Activated CD8-positive, alpha-beta T cell treated with anti-CD3 and anti-CD28 coated beads for 36 hours (primary cell): ENCODE measurements at regions not wholly inside any gene's neighbourhood (a gene's known extent, or its start where the extent isn't known, plus 50 kb on each side); places are given as distances from the start of the nearest gene placed in this dataset.

Experiments
- ATAC-seq: fragments of 200-7000 bp; cut with Tn5 transposase; one replicate; pipeline ENCODE4 v1.10.0; 2021; ENCODE audit warnings: mild to moderate bottlenecking, moderate library complexity
- CTCF ChIA-PET: fragments of 350-600 bp; sonication (Branson Sonifier 250); formaldehyde crosslinking; loops from one replicate; lab custom pipeline; 2021; ENCODE audit warnings: antibody characterized with exemption; lab: Charles Lee
- POLR2A ChIA-PET: fragments of 350-600 bp; sonication (Branson Sonifier 250); formaldehyde crosslinking; loops from one replicate; lab custom pipeline; 2021; ENCODE audit warnings: antibody characterized with exemption; lab: Charles Lee
- DNase-seq: peaks from one replicate; pipeline ENCODE4 v3.0.0-alpha.2; 2020
- H3K27ac Mint-ChIP-seq: one replicate; pipeline ENCODE4 v1.8.0; 2021; ENCODE audit warnings: mild to moderate bottlenecking, mixed read lengths
- H3K27me3 Mint-ChIP-seq: one replicate; pipeline ENCODE4 v1.8.0; 2021; ENCODE audit warnings: mixed read lengths
- H3K36me3 Mint-ChIP-seq: one replicate; pipeline ENCODE4 v1.8.0; 2021; ENCODE audit warnings: low read depth, mixed read lengths
- H3K4me1 Mint-ChIP-seq: one replicate; pipeline ENCODE4 v1.8.0; 2021; ENCODE audit warnings: low read depth, mixed read lengths
- H3K4me3 Mint-ChIP-seq: one replicate; pipeline ENCODE4 v1.8.0; 2021; ENCODE audit warnings: mild to moderate bottlenecking, moderate library complexity, mixed read lengths
- H3K9me3 Mint-ChIP-seq: one replicate; pipeline ENCODE4 v1.8.0; 2021; ENCODE audit warnings: mixed read lengths
- intact Hi-C: fragments of 100-400 bp; cut with micrococcal nuclease; formaldehyde crosslinking; loops from one replicate; pipeline ENCODE4 v1.10.0; 2022
- TF ChIP-seq, protein P1 (sequence below): fragments of 200-600 bp; IDR thresholded peaks from one replicate; pipeline ENCODE4 v1.8.0; 2022; ENCODE audit warnings: antibody characterized with exemption, mild to moderate bottlenecking

- DNase-seq (no peak), ATAC-seq (no peak)
- no peak overlapping the region for H3K4me3 Mint-ChIP-seq
- TF ChIP-seq, protein P1, sequence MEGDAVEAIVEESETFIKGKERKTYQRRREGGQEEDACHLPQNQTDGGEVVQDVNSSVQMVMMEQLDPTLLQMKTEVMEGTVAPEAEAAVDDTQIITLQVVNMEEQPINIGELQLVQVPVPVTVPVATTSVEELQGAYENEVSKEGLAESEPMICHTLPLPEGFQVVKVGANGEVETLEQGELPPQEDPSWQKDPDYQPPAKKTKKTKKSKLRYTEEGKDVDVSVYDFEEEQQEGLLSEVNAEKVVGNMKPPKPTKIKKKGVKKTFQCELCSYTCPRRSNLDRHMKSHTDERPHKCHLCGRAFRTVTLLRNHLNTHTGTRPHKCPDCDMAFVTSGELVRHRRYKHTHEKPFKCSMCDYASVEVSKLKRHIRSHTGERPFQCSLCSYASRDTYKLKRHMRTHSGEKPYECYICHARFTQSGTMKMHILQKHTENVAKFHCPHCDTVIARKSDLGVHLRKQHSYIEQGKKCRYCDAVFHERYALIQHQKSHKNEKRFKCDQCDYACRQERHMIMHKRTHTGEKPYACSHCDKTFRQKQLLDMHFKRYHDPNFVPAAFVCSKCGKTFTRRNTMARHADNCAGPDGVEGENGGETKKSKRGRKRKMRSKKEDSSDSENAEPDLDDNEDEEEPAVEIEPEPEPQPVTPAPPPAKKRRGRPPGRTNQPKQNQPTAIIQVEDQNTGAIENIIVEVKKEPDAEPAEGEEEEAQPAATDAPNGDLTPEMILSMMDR = no peak
- H3K4me1 Mint-ChIP-seq = no peaks in the 10 kb centered on the region
- no peaks in the 10 kb centered on the region for H3K36me3 Mint-ChIP-seq
- ChIA-PET POLR2A (no interaction called here), CTCF (no interaction called here)
- no peaks in the 10 kb centered on the region for H3K9me3 Mint-ChIP-seq
- peaks cover 11% of the 10 kb centered on the region for H3K27me3 Mint-ChIP-seq
- intact Hi-C loops = no loop called here
- H3K27ac Mint-ChIP-seq = no peak overlapping the region
Measured at GRCh38 chr11:113634940-113635575, 71.0 kb downstream of the TMPRSS5 start.

- POLR2A ChIA-PET = no interaction called here
Measured at GRCh38 chr11:113632981-113633380, 73.1 kb downstream of the TMPRSS5 start.

DNA sequence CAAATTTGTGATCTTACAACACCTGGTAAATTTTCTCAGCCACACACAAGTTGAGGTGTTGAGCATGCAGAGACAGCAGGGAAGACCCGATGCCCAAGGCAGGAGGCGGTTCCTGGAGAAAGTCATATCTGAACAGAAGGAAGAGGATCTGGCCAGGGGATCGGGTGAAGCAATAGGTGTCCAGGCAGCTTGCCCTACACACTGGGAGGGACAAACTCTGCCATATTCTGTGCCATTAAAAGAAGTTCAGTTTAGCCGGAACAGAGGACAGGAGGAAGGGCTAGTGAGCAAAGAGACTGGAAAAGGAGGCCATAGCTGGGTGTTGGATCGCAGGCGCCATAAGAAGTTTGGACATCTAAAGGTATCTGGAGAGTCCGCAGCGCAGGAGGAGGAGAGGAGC lies 76.5 kb downstream of the TMPRSS5 start:
- H3K4me3 Mint-ChIP-seq = no peak overlapping the region
- H3K9me3 Mint-ChIP-seq = no peaks in the 10 kb centered on the region
- ATAC-seq (no peak), DNase-seq (no peak)
- TF ChIP-seq, protein P1 = no peak
- no peaks in the 10 kb centered on the region for H3K4me1 Mint-ChIP-seq
- ChIA-PET CTCF (no interaction called here), POLR2A (no interaction called here)
- no peaks in the 10 kb centered on the region for H3K36me3 Mint-ChIP-seq
- H3K27me3 Mint-ChIP-seq = peaks cover 6% of the 10 kb centered on the region
- intact Hi-C loops = no loop called here
- no peak overlapping the region for H3K27ac Mint-ChIP-seq

More at GRCh38 chr11:113632981-113633380, 73.1 kb downstream of the TMPRSS5 start:
- intact Hi-C loops = no loop called here
- CTCF ChIA-PET = no interaction called here
- DNase-seq = no peak
- Mint-ChIP-seq H3K27ac (no peak overlapping the region), H3K4me3 (no peak overlapping the region), H3K27me3 (peaks cover 4% of the 10 kb centered on the region), H3K4me1 (no peaks in the 10 kb centered on the region), H3K9me3 (no peaks in the 10 kb centered on the region), H3K36me3 (no peaks in the 10 kb centered on the region)
- TF ChIP-seq, protein P1 = no peak
- no peak for ATAC-seq

DNA sequence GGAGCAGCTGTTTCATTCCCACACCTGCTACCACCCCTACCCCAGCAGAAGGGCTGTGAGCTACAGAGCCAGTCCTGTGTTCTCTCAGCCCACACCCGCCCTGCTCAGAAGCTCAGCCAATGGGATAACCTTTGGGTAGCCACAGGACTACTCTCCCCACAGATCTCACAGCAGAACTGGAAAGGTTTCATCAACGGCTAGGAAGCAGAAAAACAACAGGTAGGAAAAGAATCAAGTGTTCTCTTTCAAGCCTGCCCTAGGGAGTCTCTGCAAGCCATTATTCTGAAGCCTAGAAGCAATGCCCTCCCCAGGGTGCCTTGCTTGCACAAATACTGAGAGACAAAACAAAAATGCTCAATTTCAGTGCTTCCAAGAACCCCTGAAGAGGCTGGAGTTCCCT lies 77.2 kb downstream of the TMPRSS5 start:
- CTCF ChIA-PET = no interaction called here

GRCh38 chr11:113627946-113628345 lies 78.2 kb downstream of the TMPRSS5 start:
- no peaks in the 10 kb centered on the region for H3K9me3 Mint-ChIP-seq
- TF ChIP-seq, protein P1 = no peak

More for the DNA sequence above, 77.2 kb downstream of the TMPRSS5 start:
- intact Hi-C loops = no loop called here
- Mint-ChIP-seq H3K9me3 (no peaks in the 10 kb centered on the region), H3K36me3 (no peaks in the 10 kb centered on the region), H3K4me1 (no peaks in the 10 kb centered on the region), H3K27ac (no peak overlapping the region), H3K27me3 (peaks cover 8% of the 10 kb centered on the region), H3K4me3 (no peak overlapping the region)
- DNase-seq (no peak), ATAC-seq (no peak)
- POLR2A ChIA-PET = no interaction called here
- TF ChIP-seq, protein P1 = no peak

More at GRCh38 chr11:113627946-113628345, 78.2 kb downstream of the TMPRSS5 start:
- DNase-seq (no peak), ATAC-seq (no peak)
- Mint-ChIP-seq H3K4me3 (no peak overlapping the region), H3K27ac (no peak overlapping the region), H3K27me3 (peaks cover 10% of the 10 kb centered on the region), H3K36me3 (no peaks in the 10 kb centered on the region), H3K4me1 (no peaks in the 10 kb centered on the region)
- CTCF ChIA-PET = no interaction called here
- intact Hi-C loops = no loop called here
- POLR2A ChIA-PET = no interaction called here
